SK-N-DZ (cell line): ENCODE measurements at regions not wholly inside any gene's neighbourhood (a gene's known extent, or its start where the extent isn't known, plus 50 kb on each side); places are given as distances from the start of the nearest gene placed in this dataset.
"Not testable (repeated sequence)": the region's sequence is repeated elsewhere in the genome, so short reads cannot be mapped to it uniquely, and the experiment has no call there.

Source experiments
- DNase-seq: peaks from one replicate; pipeline ENCODE4 v3.0.0-alpha.2; 2015; ENCODE audit warnings: low spot score

- DNase-seq: no peak
These were observed 223.2 kb downstream of the C16orf95 start for GRCh38 chr16:87093804-87094555.

GRCh38 chr16:87094556-87094865 is 222.7 kb downstream of the C16orf95 start:
- DNase-seq: no peak

- no peak for DNase-seq
These were observed 221.9 kb downstream of the C16orf95 start for GRCh38 chr16:87095271-87095670.

- no peak for DNase-seq
These were observed 220.4 kb downstream of the C16orf95 start for GRCh38 chr16:87096746-87097333.

- DNase-seq: no peak
These were observed 218.8 kb downstream of the C16orf95 start for GRCh38 chr16:87098361-87098760.

- no peak for DNase-seq
These were observed 218.0 kb downstream of the C16orf95 start for GRCh38 chr16:87098976-87099720.

GRCh38 chr16:87100306-87101058 is 216.7 kb downstream of the C16orf95 start:
- no peak for DNase-seq

GRCh38 chr16:87101903-87102302 is 215.3 kb downstream of the C16orf95 start:
- no peak for DNase-seq

GRCh38 chr16:87107201-87107600 is 210.0 kb downstream of the C16orf95 start:
- no peak for DNase-seq

GRCh38 chr16:87108278-87108677 is 208.9 kb downstream of the C16orf95 start:
- no peak for DNase-seq

- no peak for DNase-seq
These were observed 208.3 kb downstream of the C16orf95 start for GRCh38 chr16:87108941-87109340.

- no peak for DNase-seq
These were observed 202.4 kb downstream of the C16orf95 start for GRCh38 chr16:87114832-87115231.

GRCh38 chr16:87115646-87116045 is 201.5 kb downstream of the C16orf95 start:
- no peak for DNase-seq

- no peak for DNase-seq
These were observed 199.3 kb downstream of the C16orf95 start for GRCh38 chr16:87117936-87118335.

- no peak for DNase-seq
These were observed 198.0 kb downstream of the C16orf95 start for GRCh38 chr16:87119168-87119567.

GRCh38 chr16:87119748-87120147 is 197.4 kb downstream of the C16orf95 start:
- no peak for DNase-seq

GRCh38 chr16:87121816-87122215 is 195.4 kb downstream of the C16orf95 start:
- DNase-seq: no peak

- DNase-seq: no peak
These were observed 193.7 kb downstream of the C16orf95 start for GRCh38 chr16:87123356-87124001.

GRCh38 chr16:87124405-87124804 is 192.8 kb downstream of the C16orf95 start:
- not testable (repeated sequence) for DNase-seq

- DNase-seq: no peak
These were observed 191.7 kb downstream of the C16orf95 start for GRCh38 chr16:87125206-87126155.
